Heart left ventricle (tissue), 13 donors: ENCODE measurements at regions not wholly inside any gene's neighbourhood (a gene's known extent, or its start where the extent isn't known, plus 50 kb on each side); places are given as distances from the start of the nearest gene placed in this dataset.

Source experiments
- POLR2A ChIP-seq, 2 donors: fragments of 450-650 bp; IDR thresholded peaks; one replicate each; pipeline ENCODE4 v1.6.1; 2017; ENCODE audit warnings: antibody characterized with exemption in 2 of 2, mild to moderate bottlenecking in 2 of 2, moderate library complexity in 2 of 2
- TF ChIP-seq, protein P1 (sequence below), 12 donors: fragments of 200-600 bp; sonication (generic) in 4 of 12; IDR thresholded peaks; one replicate each; pipeline versions ENCODE4 v1.5.0 to v1.8.0; 2018 to 2022; ENCODE audit warnings: antibody characterized with exemption in 12 of 12, mild to moderate bottlenecking in 5 of 12
- donor health status: ischemic (EF 13 %, LVEDD 7.1; RV severe dilation, severe dysfunction).
- donor health status: DM: no; HTN: yes; CAD: no.
- donor health status: DM: no; HTN: no; CAD: no.
- donor health status: ischemic (EF 25% LVEDD 6.9; RV normal size, moderate dysfunction).
- donor health status: ischemic (EF 25% LVEDD 5.7; RV mildly dilated, moderate dysfunction).
- donor health status: ischemic (EF 35%, LVEDD 5.7; RV mildly dilated, moderate dysfunction).
- donor health status: nonischemic (EF 11% LVEDD 7.7; RV severe dilation, severe dysfunction).
- donor health status: DM: yes; HTN: yes; CAD: no.
- donor health status: PGD.
- donor health status: ischemic (EF 29% LVEDD 5.4; RV normal size, mild dysfunction).
- donor health status: nonischemic (EF 23%, LVEDD 6.1; RV moderate dilation, normal function).

DNA sequence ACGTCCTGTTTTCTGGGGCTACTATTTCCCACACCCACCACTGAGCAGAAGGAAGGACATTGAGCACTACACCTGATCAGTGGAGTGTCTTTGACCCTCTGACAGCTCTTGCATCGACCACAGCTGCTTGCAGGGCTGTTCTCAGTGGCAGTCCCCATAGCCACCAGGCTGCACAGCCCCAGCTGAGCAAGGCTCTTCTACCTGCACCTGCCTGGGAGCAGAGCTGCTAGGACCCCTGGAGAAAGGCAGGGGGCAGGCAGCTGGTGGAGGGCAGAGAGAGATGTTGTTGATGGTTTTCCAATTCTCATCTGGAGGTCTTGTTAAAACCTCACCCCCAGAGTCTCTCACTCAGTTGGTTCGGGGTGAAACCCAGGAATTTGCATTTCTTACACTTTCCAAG lies 361.8 kb upstream of the ZNF507 start:
- TF ChIP-seq, protein P1, sequence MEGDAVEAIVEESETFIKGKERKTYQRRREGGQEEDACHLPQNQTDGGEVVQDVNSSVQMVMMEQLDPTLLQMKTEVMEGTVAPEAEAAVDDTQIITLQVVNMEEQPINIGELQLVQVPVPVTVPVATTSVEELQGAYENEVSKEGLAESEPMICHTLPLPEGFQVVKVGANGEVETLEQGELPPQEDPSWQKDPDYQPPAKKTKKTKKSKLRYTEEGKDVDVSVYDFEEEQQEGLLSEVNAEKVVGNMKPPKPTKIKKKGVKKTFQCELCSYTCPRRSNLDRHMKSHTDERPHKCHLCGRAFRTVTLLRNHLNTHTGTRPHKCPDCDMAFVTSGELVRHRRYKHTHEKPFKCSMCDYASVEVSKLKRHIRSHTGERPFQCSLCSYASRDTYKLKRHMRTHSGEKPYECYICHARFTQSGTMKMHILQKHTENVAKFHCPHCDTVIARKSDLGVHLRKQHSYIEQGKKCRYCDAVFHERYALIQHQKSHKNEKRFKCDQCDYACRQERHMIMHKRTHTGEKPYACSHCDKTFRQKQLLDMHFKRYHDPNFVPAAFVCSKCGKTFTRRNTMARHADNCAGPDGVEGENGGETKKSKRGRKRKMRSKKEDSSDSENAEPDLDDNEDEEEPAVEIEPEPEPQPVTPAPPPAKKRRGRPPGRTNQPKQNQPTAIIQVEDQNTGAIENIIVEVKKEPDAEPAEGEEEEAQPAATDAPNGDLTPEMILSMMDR (IDR thresholded peaks at IDR 0.05): no peak
- no peak for TF ChIP-seq POLR2A (IDR thresholded peaks at IDR 0.05)
